Hepatocyte (in vitro differentiated cells): ENCODE measurements at regions not wholly inside any gene's neighbourhood (a gene's known extent, or its start where the extent isn't known, plus 50 kb on each side); places are given as distances from the start of the nearest gene placed in this dataset.

ENCODE experiments used
- DNase-seq: peaks from one replicate; pipeline ENCODE4 v3.0.0-alpha.2; 2016; ENCODE audit warnings: low spot score
- H2AFZ ChIP-seq: fragments of 200-600 bp; sonication (generic); 2 replicates; pipeline ENCODE4 v1.6.0; 2016; ENCODE audit warnings: antibody characterized with exemption, mild to moderate bottlenecking
- H3K27ac ChIP-seq: fragments of 200-600 bp; sonication (generic); 2 replicates; pipeline ENCODE4 v1.5.1; 2016; ENCODE audit warnings: mild to moderate bottlenecking
- H3K27me3 ChIP-seq: fragments of 200-600 bp; sonication (generic); 2 replicates; pipeline ENCODE4 v1.6.1; 2016
- H3K36me3 ChIP-seq: fragments of 200-600 bp; sonication (generic); replicated peaks from 2 replicates; pipeline ENCODE4 v1.5.1; 2016; ENCODE audit warnings: low read depth; ENCODE audit not compliant: insufficient read depth
- H3K4me1 ChIP-seq: fragments of 200-600 bp; sonication (generic); 2 replicates; pipeline ENCODE4 v1.5.1; 2016; ENCODE audit warnings: mild to moderate bottlenecking, moderate library complexity; ENCODE audit not compliant: insufficient read depth
- H3K4me2 ChIP-seq: fragments of 200-600 bp; sonication (generic); 2 replicates; pipeline ENCODE4 v1.6.0; 2016
- H3K4me3 ChIP-seq: fragments of 200-600 bp; sonication (generic); 2 replicates; pipeline ENCODE4 v1.5.1; 2016; ENCODE audit warnings: mild to moderate bottlenecking
- H3K79me2 ChIP-seq: fragments of 200-600 bp; sonication (generic); 2 replicates; pipeline ENCODE4 v1.6.0; 2017; ENCODE audit warnings: mild to moderate bottlenecking
- H3K9me2 ChIP-seq: fragments of 200-600 bp; sonication (generic); replicated peaks from 2 replicates; pipeline ENCODE4 v1.6.0; 2017; ENCODE audit warnings: mild to moderate bottlenecking; ENCODE audit not compliant: insufficient read depth
- H3K9me3 ChIP-seq: fragments of 200-600 bp; sonication (generic); 2 replicates; pipeline ENCODE4 v1.5.1; 2016; ENCODE audit warnings: low read depth, mild to moderate bottlenecking
- H4K20me1 ChIP-seq: fragments of 200-600 bp; sonication (generic); 2 replicates; pipeline ENCODE4 v1.6.0; 2016; ENCODE audit warnings: mild to moderate bottlenecking; ENCODE audit not compliant: insufficient read depth, poor library complexity, severe bottlenecking
- EZH2 ChIP-seq: fragments of 200-600 bp; sonication (generic); IDR thresholded peaks from 2 replicates; pipeline ENCODE4 v1.6.1; 2016; ENCODE audit warnings: antibody characterized with exemption, mild to moderate bottlenecking, borderline replicate concordance
- EZH2phosphoT487 ChIP-seq: fragments of 200-600 bp; sonication (generic); IDR thresholded peaks from one replicate; pipeline ENCODE4 v1.6.1; 2018; ENCODE audit warnings: antibody characterized with exemption, mild to moderate bottlenecking, low read depth, moderate library complexity; ENCODE audit not compliant: unreplicated experiment, severe bottlenecking
- WGBS: methylation state at CpG from one replicate; pipeline ENCODE4 v1.1.6; 2016; ENCODE audit warnings: low lambda C conversion rate; ENCODE audit errors: missing lambda C conversion rate; 5-methylcytosine and 5-hydroxymethylcytosine counted together
- TF ChIP-seq, protein P1 (sequence below): fragments of 200-600 bp; sonication (generic); IDR thresholded peaks from 2 replicates; pipeline ENCODE4 v1.5.1; 2016; ENCODE audit warnings: antibody characterized with exemption, mild to moderate bottlenecking; ENCODE audit not compliant: poor library complexity

DNA sequence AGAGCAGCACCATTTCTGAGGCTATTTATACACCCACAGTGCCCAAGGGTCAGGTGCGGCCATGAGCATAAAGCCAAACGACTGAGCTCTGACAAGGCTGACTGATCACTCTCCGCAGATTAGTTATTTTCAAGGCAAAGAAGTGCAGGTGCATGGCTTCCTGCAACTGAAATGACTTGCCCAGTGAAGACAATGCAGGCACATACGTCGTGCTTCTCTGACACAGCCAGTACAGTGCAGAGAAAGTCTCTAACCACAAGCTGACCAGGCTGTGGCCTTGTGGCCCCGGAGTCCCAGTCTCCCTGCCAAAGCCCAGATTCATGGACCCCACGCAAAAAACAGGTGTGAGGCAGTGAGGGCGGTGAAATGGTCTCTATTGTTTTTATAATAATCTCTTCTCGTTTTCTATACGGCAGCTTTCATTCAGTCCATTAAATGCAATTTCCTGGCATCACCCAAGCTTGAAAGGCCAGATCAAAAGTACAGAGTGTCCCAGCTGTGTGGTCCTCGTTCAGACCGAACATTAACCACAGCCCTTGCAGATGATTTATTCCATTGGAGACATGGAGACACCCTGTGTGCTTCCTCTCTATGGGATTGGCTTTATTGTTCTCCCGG is 447.0 kb upstream of the ID2 start:
- Histone ChIP-seq H3K4me3 (no peak overlapping the region), H3K79me2 (no peaks in the 10 kb centered on the region), H3K4me1 (no peaks in the 10 kb centered on the region), H3K4me2 (no peak overlapping the region), H4K20me1 (no peaks in the 10 kb centered on the region), H3K27ac (no peak overlapping the region), H3K9me3 (no peaks in the 10 kb centered on the region), H3K27me3 (no peaks in the 10 kb centered on the region), H3K36me3 (no peaks in the 10 kb centered on the region), H3K9me2 (no peaks in the 10 kb centered on the region), H2AFZ (no peak overlapping the region)
- TF ChIP-seq EZH2: no peak
- TF ChIP-seq, protein P1, sequence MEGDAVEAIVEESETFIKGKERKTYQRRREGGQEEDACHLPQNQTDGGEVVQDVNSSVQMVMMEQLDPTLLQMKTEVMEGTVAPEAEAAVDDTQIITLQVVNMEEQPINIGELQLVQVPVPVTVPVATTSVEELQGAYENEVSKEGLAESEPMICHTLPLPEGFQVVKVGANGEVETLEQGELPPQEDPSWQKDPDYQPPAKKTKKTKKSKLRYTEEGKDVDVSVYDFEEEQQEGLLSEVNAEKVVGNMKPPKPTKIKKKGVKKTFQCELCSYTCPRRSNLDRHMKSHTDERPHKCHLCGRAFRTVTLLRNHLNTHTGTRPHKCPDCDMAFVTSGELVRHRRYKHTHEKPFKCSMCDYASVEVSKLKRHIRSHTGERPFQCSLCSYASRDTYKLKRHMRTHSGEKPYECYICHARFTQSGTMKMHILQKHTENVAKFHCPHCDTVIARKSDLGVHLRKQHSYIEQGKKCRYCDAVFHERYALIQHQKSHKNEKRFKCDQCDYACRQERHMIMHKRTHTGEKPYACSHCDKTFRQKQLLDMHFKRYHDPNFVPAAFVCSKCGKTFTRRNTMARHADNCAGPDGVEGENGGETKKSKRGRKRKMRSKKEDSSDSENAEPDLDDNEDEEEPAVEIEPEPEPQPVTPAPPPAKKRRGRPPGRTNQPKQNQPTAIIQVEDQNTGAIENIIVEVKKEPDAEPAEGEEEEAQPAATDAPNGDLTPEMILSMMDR: no peak
- no peak for TF ChIP-seq EZH2phosphoT487
- no peak for DNase-seq
- 80% methylated on average over 13 of the region's 13 CpGs for WGBS

DNA sequence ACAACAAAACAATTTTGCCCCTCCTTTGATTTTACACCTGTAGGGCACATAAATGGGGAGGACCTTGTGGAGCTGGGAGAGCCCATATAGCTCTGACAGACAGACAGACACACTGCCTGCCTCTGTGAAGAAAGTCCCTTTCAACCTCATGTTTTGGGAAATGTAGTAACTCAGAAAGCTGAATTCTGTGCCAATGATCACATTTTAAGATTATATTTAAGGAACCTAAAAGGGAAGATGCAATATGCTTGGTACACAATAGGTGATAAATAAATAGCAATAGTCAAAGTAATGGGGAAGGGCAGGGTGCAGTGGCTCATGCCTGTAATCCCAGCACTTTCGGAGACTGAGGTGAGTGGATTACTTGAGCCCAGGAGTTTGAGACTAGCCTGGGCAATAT is 446.4 kb upstream of the ID2 start:
- Histone ChIP-seq H3K4me3 (no peak overlapping the region), H3K9me2 (no peaks in the 10 kb centered on the region), H3K4me1 (no peaks in the 10 kb centered on the region), H3K4me2 (no peak overlapping the region), H3K27me3 (no peaks in the 10 kb centered on the region), H3K79me2 (no peaks in the 10 kb centered on the region), H3K9me3 (no peaks in the 10 kb centered on the region), H4K20me1 (no peaks in the 10 kb centered on the region), H2AFZ (no peak overlapping the region), H3K36me3 (no peaks in the 10 kb centered on the region), H3K27ac (no peak overlapping the region)
- 96% methylated on average over 1 of the region's 1 CpG for WGBS
- TF ChIP-seq EZH2 (no peak), EZH2phosphoT487 (no peak)
- TF ChIP-seq, protein P1: no peak
- DNase-seq: no peak

DNA sequence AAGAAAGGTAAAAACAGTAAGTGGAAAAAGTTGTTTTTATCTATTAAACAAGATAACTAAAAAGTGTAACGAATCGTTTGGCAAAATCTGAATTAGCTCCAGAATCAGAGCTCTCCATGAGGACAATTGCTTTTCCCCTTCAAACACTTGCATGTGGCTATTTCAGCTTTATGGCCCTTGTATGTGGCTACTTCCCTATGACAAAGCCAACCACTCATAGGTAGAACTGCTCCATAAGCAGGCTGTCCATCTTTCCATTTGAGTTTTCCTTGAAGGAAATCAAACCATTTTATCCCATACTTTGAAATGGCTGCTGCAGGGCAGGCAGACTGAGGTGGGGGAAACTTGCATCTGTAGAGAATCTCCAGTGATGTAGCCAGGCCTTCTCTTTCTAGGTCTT is 445.5 kb upstream of the ID2 start:
- Histone ChIP-seq H3K79me2 (no peaks in the 10 kb centered on the region), H3K27ac (no peak overlapping the region), H3K4me2 (no peak overlapping the region), H2AFZ (no peak overlapping the region), H3K4me1 (no peaks in the 10 kb centered on the region), H4K20me1 (no peaks in the 10 kb centered on the region), H3K4me3 (no peak overlapping the region), H3K36me3 (no peaks in the 10 kb centered on the region), H3K9me2 (no peaks in the 10 kb centered on the region), H3K27me3 (no peaks in the 10 kb centered on the region), H3K9me3 (no peaks in the 10 kb centered on the region)
- WGBS: 98% methylated on average over 2 of the region's 2 CpGs
- TF ChIP-seq EZH2phosphoT487: no peak
- no peak for TF ChIP-seq EZH2
- TF ChIP-seq, protein P1: no peak
- DNase-seq: no peak
